T-helper 1 cell treated with Interleukin-12 subunit alpha and Interleukin-12 subunit beta and Interleukin-4 antibody, amounts not matched to agents 30 μg/mL and 1 μg/mL, for 36 hours (primary cell): ENCODE measurements at regions not wholly inside any gene's neighbourhood (a gene's known extent, or its start where the extent isn't known, plus 50 kb on each side); places are given as distances from the start of the nearest gene placed in this dataset.
"Not testable (repeated sequence)": the region's sequence is repeated elsewhere in the genome, so short reads cannot be mapped to it uniquely, and the experiment has no call there.

Experiments used
- H3K27ac Mint-ChIP-seq: one replicate; pipeline ENCODE4 v1.8.0; 2021; ENCODE audit warnings: mild to moderate bottlenecking, mixed read lengths
- H3K27me3 Mint-ChIP-seq: one replicate; pipeline ENCODE4 v1.8.0; 2021; ENCODE audit warnings: low read depth, mixed read lengths
- H3K36me3 Mint-ChIP-seq: one replicate; pipeline ENCODE4 v1.8.0; 2021; ENCODE audit warnings: low read depth, mixed read lengths
- H3K4me1 Mint-ChIP-seq: one replicate; pipeline ENCODE4 v1.8.0; 2021; ENCODE audit warnings: low read depth, mixed read lengths
- H3K4me3 Mint-ChIP-seq: one replicate; pipeline ENCODE4 v1.8.0; 2021; ENCODE audit warnings: mild to moderate bottlenecking, moderate library complexity, mixed read lengths
- H3K9me3 Mint-ChIP-seq: one replicate; pipeline ENCODE4 v1.8.0; 2021; ENCODE audit warnings: mixed read lengths

- no peak overlapping the region for H3K4me3 Mint-ChIP-seq
- H3K9me3 Mint-ChIP-seq, result no peaks in the 10 kb centered on the region
- H3K36me3 Mint-ChIP-seq, result no peaks in the 10 kb centered on the region
- no peak overlapping the region for H3K27ac Mint-ChIP-seq
- H3K4me1 Mint-ChIP-seq, result no peaks in the 10 kb centered on the region
- no peaks in the 10 kb centered on the region for H3K27me3 Mint-ChIP-seq
Measured at GRCh38 chr21:35982717-35983116, 77.6 kb downstream of the SETD4 start.

GRCh38 chr21:35981514-35982070 is 78.7 kb downstream of the SETD4 start:
- H3K9me3 Mint-ChIP-seq, result no peaks in the 10 kb centered on the region
- no peaks in the 10 kb centered on the region for H3K36me3 Mint-ChIP-seq
- H3K4me3 Mint-ChIP-seq, result no peak overlapping the region
- no peak overlapping the region for H3K27ac Mint-ChIP-seq
- H3K4me1 Mint-ChIP-seq, result no peaks in the 10 kb centered on the region
- H3K27me3 Mint-ChIP-seq, result no peaks in the 10 kb centered on the region

- Mint-ChIP-seq H3K36me3 (no peaks in the 10 kb centered on the region), H3K27ac (no peak overlapping the region), H3K27me3 (no peaks in the 10 kb centered on the region), H3K4me1 (no peaks in the 10 kb centered on the region), H3K4me3 (no peak overlapping the region), H3K9me3 (no peaks in the 10 kb centered on the region)
Measured at GRCh38 chr21:35980821-35981220, 79.5 kb downstream of the SETD4 start.

GRCh38 chr21:35977860-35978259 is 82.5 kb downstream of the SETD4 start:
- not testable (repeated sequence) for H3K4me1 Mint-ChIP-seq, H3K36me3 Mint-ChIP-seq, H3K27ac Mint-ChIP-seq, H3K9me3 Mint-ChIP-seq, H3K27me3 Mint-ChIP-seq, H3K4me3 Mint-ChIP-seq

GRCh38 chr21:35976929-35977328 is 83.4 kb downstream of the SETD4 start:
- no peaks in the 10 kb centered on the region for H3K4me1 Mint-ChIP-seq
- H3K9me3 Mint-ChIP-seq, result no peaks in the 10 kb centered on the region

GRCh38 chr21:35976481-35976880 is 83.8 kb downstream of the SETD4 start:
- H3K4me3 Mint-ChIP-seq, result no peak overlapping the region
- no peaks in the 10 kb centered on the region for H3K4me1 Mint-ChIP-seq
- H3K27ac Mint-ChIP-seq, result no peak overlapping the region
- H3K27me3 Mint-ChIP-seq, result peaks cover 5% of the 10 kb centered on the region
- no peaks in the 10 kb centered on the region for H3K9me3 Mint-ChIP-seq
- no peaks in the 10 kb centered on the region for H3K36me3 Mint-ChIP-seq

More at GRCh38 chr21:35976929-35977328, 83.4 kb downstream of the SETD4 start:
- H3K27ac Mint-ChIP-seq, result no peak overlapping the region
- H3K4me3 Mint-ChIP-seq, result no peak overlapping the region
- H3K36me3 Mint-ChIP-seq, result no peaks in the 10 kb centered on the region
- H3K27me3 Mint-ChIP-seq, result peaks cover 5% of the 10 kb centered on the region

- H3K9me3 Mint-ChIP-seq, result no peaks in the 10 kb centered on the region
- H3K27ac Mint-ChIP-seq, result no peak overlapping the region
- no peak overlapping the region for H3K4me3 Mint-ChIP-seq
- H3K4me1 Mint-ChIP-seq, result no peaks in the 10 kb centered on the region
- H3K36me3 Mint-ChIP-seq, result no peaks in the 10 kb centered on the region
- H3K27me3 Mint-ChIP-seq, result peaks cover 5% of the 10 kb centered on the region
Measured at GRCh38 chr21:35974775-35975174, 85.6 kb downstream of the SETD4 start.

- H3K4me3 Mint-ChIP-seq, result no peak overlapping the region
- H3K4me1 Mint-ChIP-seq, result no peaks in the 10 kb centered on the region
- no peaks in the 10 kb centered on the region for H3K36me3 Mint-ChIP-seq
- H3K9me3 Mint-ChIP-seq, result no peaks in the 10 kb centered on the region
- H3K27me3 Mint-ChIP-seq, result peaks cover 5% of the 10 kb centered on the region
- no peak overlapping the region for H3K27ac Mint-ChIP-seq
Measured at GRCh38 chr21:35971824-35972223, 88.5 kb downstream of the SETD4 start.

- no peaks in the 10 kb centered on the region for H3K36me3 Mint-ChIP-seq
- no peaks in the 10 kb centered on the region for H3K4me1 Mint-ChIP-seq
- H3K27me3 Mint-ChIP-seq, result peaks cover 6% of the 10 kb centered on the region
- no peaks in the 10 kb centered on the region for H3K9me3 Mint-ChIP-seq
- H3K4me3 Mint-ChIP-seq, result no peak overlapping the region
- H3K27ac Mint-ChIP-seq, result no peak overlapping the region
Measured at GRCh38 chr21:35969281-35969680, 91.0 kb downstream of the SETD4 start.

- H3K36me3 Mint-ChIP-seq, result no peaks in the 10 kb centered on the region
- H3K27ac Mint-ChIP-seq, result no peak overlapping the region
- peaks cover 12% of the 10 kb centered on the region for H3K27me3 Mint-ChIP-seq
- no peak overlapping the region for H3K4me3 Mint-ChIP-seq
- H3K9me3 Mint-ChIP-seq, result no peaks in the 10 kb centered on the region
- no peaks in the 10 kb centered on the region for H3K4me1 Mint-ChIP-seq
Measured at GRCh38 chr21:35968564-35968963, 91.8 kb downstream of the SETD4 start.

- no peaks in the 10 kb centered on the region for H3K9me3 Mint-ChIP-seq
- no peak overlapping the region for H3K4me3 Mint-ChIP-seq
- H3K4me1 Mint-ChIP-seq, result no peaks in the 10 kb centered on the region
- H3K27me3 Mint-ChIP-seq, result peaks cover 10% of the 10 kb centered on the region
- H3K36me3 Mint-ChIP-seq, result no peaks in the 10 kb centered on the region
- H3K27ac Mint-ChIP-seq, result no peak overlapping the region
Measured at GRCh38 chr21:35965699-35966098, 94.6 kb downstream of the SETD4 start.

GRCh38 chr21:35963920-35964451 is 96.3 kb downstream of the SETD4 start:
- peaks cover 10% of the 10 kb centered on the region for H3K27me3 Mint-ChIP-seq
- no peaks in the 10 kb centered on the region for H3K9me3 Mint-ChIP-seq
- H3K36me3 Mint-ChIP-seq, result no peaks in the 10 kb centered on the region
- H3K4me3 Mint-ChIP-seq, result no peak overlapping the region
- H3K4me1 Mint-ChIP-seq, result no peaks in the 10 kb centered on the region
- no peak overlapping the region for H3K27ac Mint-ChIP-seq

- H3K27me3 Mint-ChIP-seq, result peaks cover 10% of the 10 kb centered on the region
- H3K4me1 Mint-ChIP-seq, result no peaks in the 10 kb centered on the region
- H3K4me3 Mint-ChIP-seq, result no peak overlapping the region
- no peaks in the 10 kb centered on the region for H3K9me3 Mint-ChIP-seq
- H3K27ac Mint-ChIP-seq, result no peak overlapping the region
- H3K36me3 Mint-ChIP-seq, result no peaks in the 10 kb centered on the region
Measured at GRCh38 chr21:35962917-35963316, 97.4 kb downstream of the SETD4 start.

GRCh38 chr21:35954066-35954465 is 106.3 kb downstream of the SETD4 start:
- Mint-ChIP-seq H3K4me1 (no peaks in the 10 kb centered on the region), H3K4me3 (no peak overlapping the region), H3K9me3 (no peaks in the 10 kb centered on the region), H3K27me3 (peaks cover 2% of the 10 kb centered on the region), H3K27ac (no peak overlapping the region), H3K36me3 (no peaks in the 10 kb centered on the region)

GRCh38 chr21:35953597-35953996 is 106.7 kb downstream of the SETD4 start:
- Mint-ChIP-seq H3K4me1 (no peaks in the 10 kb centered on the region), H3K36me3 (no peaks in the 10 kb centered on the region), H3K27me3 (peaks cover 4% of the 10 kb centered on the region), H3K4me3 (no peak overlapping the region), H3K9me3 (no peaks in the 10 kb centered on the region), H3K27ac (no peak overlapping the region)
